Upper lobe of left lung (tissue), 6 donors: ENCODE measurements at regions not wholly inside any gene's neighbourhood (a gene's known extent, or its start where the extent isn't known, plus 50 kb on each side); places are given as distances from the start of the nearest gene placed in this dataset.

Experiments
- ATAC-seq, 2 donors: fragments of 200-7000 bp; cut with Tn5 transposase; one replicate each; pipeline ENCODE4 v1.9.1; 2022; ENCODE audit warnings: mild to moderate bottlenecking in 2 of 2, moderate library complexity in 2 of 2; ENCODE audit not compliant: low FRiP score in 2 of 2
- DNase-seq, 2 donors: peaks; one replicate each; pipeline ENCODE4 v3.0.0-alpha.2; 2019 to 2020
- H3K27ac ChIP-seq, 4 donors: fragments of 200-600 bp; sonication (generic); one replicate each; pipeline ENCODE4 v1.5.1; 2016 to 2019
- H3K27me3 ChIP-seq, 4 donors: fragments of 200-600 bp; sonication (generic); one replicate each; pipeline ENCODE4 v1.5.1; 2017 to 2019
- H3K36me3 ChIP-seq, 4 donors: fragments of 200-600 bp; sonication (generic); one replicate each; pipeline ENCODE4 v1.5.1; 2016 to 2019
- H3K4me1 ChIP-seq, 4 donors: fragments of 200-600 bp; sonication (generic); one replicate each; pipeline ENCODE4 v1.5.1; 2018 to 2019
- H3K4me3 ChIP-seq, 4 donors: fragments of 200-600 bp; sonication (generic); one replicate each; pipeline ENCODE4 v1.5.1; 2017 to 2019; ENCODE audit warnings: mild to moderate bottlenecking in 2 of 4, moderate library complexity in 1 of 4
- H3K9me3 ChIP-seq, 4 donors: fragments of 200-600 bp; sonication (generic); one replicate each; pipeline ENCODE4 v1.5.1; 2018 to 2019
- EP300 ChIP-seq, 4 donors: sonication (generic); formaldehyde crosslinking; IDR thresholded peaks; one replicate each; pipeline ENCODE4 v1.5.1; 2017; ENCODE audit warnings: antibody characterized with exemption in 4 of 4, control low read depth in 2 of 4
- POLR2A ChIP-seq, 4 donors: fragments of 450-650 bp; IDR thresholded peaks; one replicate each; pipeline ENCODE4 v1.5.1; 2016 to 2017; ENCODE audit warnings: antibody characterized with exemption in 4 of 4, mild to moderate bottlenecking in 2 of 4
- POLR2AphosphoS5 ChIP-seq, 2 donors: sonication (generic); formaldehyde crosslinking; IDR thresholded peaks; one replicate each; pipeline ENCODE4 v1.5.1; 2017; ENCODE audit warnings: antibody characterized with exemption in 2 of 2
- WGBS, 2 donors: methylation state at CpG; one replicate each; pipeline ENCODE4 v1.1.5; 2017 to 2018; 5-methylcytosine and 5-hydroxymethylcytosine counted together
- TF ChIP-seq, protein P1 (sequence below), 6 experiments: fragments of 450-650 bp in 4 of 6; fragments of 200-600 bp in 2 of 6; sonication (generic) in 2 of 6; IDR thresholded peaks; one replicate each; pipeline ENCODE4 v1.5.1; 2016 to 2019; ENCODE audit warnings: antibody characterized with exemption in 6 of 6
- donor health status: DM: no; HTN: no; CAD: no; lungs with moderate emphysema.
- donor health status: DM: no; HTN: yes; CAD: no; lungs with severe emphysema.

DNA sequence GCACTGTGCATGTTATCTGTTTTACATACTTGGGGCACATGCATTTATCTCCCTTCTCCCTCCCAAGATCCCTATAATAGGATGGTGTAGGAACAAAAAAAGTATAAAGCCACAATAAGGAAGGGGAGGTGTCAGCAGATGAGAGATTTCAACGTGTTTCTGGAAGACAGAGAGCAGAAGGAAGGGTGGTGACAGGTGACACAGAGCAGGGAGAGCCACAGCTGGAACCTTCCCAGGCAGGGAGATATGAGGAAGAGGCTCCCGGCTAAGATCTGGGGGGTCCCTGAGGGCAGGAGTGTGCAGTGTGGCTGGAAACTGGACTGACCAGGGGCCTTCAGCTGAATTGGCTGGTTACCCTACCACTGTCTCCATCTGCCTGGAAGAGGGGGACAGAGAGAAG, 107.4 kb downstream of the BCOR start:
- H3K36me3 ChIP-seq, result no peaks in the 10 kb centered on the region
- H3K27me3 ChIP-seq, result no peaks in the 10 kb centered on the region
- no peak for DNase-seq
- H3K27ac ChIP-seq, result no peak overlapping the region
- H3K4me3 ChIP-seq, result no peak overlapping the region
- H3K9me3 ChIP-seq, result no peaks in the 10 kb centered on the region
- 33 to 44% methylated on average over 2 of the region's 2 CpGs for WGBS, 2 donors
- TF ChIP-seq POLR2AphosphoS5 (IDR thresholded peaks at IDR 0.05), result no peak
- TF ChIP-seq EP300 (IDR thresholded peaks at IDR 0.05), result no peak
- no peak for TF ChIP-seq POLR2A (IDR thresholded peaks at IDR 0.05)
- TF ChIP-seq, protein P1, sequence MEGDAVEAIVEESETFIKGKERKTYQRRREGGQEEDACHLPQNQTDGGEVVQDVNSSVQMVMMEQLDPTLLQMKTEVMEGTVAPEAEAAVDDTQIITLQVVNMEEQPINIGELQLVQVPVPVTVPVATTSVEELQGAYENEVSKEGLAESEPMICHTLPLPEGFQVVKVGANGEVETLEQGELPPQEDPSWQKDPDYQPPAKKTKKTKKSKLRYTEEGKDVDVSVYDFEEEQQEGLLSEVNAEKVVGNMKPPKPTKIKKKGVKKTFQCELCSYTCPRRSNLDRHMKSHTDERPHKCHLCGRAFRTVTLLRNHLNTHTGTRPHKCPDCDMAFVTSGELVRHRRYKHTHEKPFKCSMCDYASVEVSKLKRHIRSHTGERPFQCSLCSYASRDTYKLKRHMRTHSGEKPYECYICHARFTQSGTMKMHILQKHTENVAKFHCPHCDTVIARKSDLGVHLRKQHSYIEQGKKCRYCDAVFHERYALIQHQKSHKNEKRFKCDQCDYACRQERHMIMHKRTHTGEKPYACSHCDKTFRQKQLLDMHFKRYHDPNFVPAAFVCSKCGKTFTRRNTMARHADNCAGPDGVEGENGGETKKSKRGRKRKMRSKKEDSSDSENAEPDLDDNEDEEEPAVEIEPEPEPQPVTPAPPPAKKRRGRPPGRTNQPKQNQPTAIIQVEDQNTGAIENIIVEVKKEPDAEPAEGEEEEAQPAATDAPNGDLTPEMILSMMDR (IDR thresholded peaks at IDR 0.05), result no peak
- no peak for ATAC-seq
- H3K4me1 ChIP-seq, result no peaks in the 10 kb centered on the region

DNA sequence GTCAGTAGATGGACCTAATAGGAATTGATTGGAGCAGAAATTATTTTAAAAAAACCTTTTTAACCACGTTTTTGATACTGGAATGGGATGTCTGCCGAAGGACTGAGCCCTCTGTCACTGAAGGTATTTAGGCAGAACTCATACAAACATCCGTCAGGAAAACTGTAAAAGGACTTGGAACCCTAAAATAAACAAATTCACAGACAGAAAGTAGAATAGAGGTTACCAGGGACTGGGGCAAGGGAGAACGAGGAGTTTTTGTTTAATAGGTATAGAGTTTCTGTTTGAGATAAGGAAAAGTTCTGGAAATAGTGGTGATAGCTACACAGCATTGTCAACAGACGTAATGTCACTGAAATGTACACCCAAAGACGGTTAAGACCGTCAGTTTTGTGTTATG, 105.5 kb downstream of the BCOR start:
- Histone ChIP-seq H3K4me1 (no peaks in the 10 kb centered on the region), H3K9me3 (no peaks in the 10 kb centered on the region), H3K27me3 (no peaks in the 10 kb centered on the region), H3K36me3 (no peaks in the 10 kb centered on the region), H3K27ac (no peak overlapping the region), H3K4me3 (no peak overlapping the region)
- TF ChIP-seq EP300 (IDR thresholded peaks at IDR 0.05) (no peak), POLR2AphosphoS5 (IDR thresholded peaks at IDR 0.05) (no peak), POLR2A (IDR thresholded peaks at IDR 0.05) (no peak)
- TF ChIP-seq, protein P1 (IDR thresholded peaks at IDR 0.05), result no peak
- no peak for DNase-seq
- no peak for ATAC-seq
- WGBS, 2 donors, result 67 to 74% methylated on average over 7 of the region's 7 CpGs

DNA sequence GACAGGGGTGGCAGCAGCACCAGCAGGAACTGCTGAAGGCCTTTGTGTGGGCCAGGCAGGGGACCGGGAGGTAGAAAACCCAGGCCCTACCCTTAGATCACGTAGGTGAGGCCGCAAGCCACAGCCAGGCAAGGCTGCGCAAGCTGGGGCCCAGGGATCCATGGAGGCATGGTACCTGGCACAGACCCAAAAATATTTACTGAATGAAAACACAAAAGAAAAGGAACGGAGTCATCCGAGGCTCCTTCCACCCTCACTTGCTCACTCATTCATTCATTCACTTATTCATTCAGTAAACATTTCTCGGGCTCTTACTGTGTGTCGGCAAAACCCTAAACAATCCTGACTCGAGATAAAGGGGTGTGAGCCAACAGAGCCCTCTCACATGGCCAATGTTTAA, 102.3 kb downstream of the BCOR start:
- no peak for ATAC-seq
- WGBS, 2 donors, result 87 to 93% methylated on average over 6 to 9 of the region's 9 CpGs

DNA sequence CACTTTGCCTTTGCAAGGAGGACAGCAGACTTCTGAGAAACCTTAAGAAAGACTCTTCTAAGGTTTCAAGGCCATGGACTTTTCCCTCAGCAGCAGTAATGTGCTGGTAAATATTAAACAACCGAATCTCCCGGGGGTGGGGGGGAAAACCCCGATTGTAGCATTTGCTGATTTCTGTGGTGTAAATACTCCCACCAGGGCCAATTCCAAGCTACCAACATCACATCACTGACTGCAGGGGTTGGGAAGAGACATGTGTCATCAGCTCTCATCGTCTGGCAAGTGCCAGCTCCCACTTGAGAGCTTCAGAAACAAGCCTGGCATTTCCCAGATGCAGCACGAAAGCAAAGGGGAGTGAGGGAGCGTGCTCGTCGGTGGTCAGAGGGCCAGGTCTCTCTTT, 101.2 kb downstream of the BCOR start:
- H3K4me3 ChIP-seq, result no peak overlapping the region
- no peak for TF ChIP-seq EP300 (IDR thresholded peaks at IDR 0.05)
- no peak for TF ChIP-seq POLR2A (IDR thresholded peaks at IDR 0.05)
- TF ChIP-seq POLR2AphosphoS5 (IDR thresholded peaks at IDR 0.05), result no peak
- TF ChIP-seq, protein P1 (IDR thresholded peaks at IDR 0.05), result no peak
- ATAC-seq (no peak), DNase-seq (no peak)
- no peaks in the 10 kb centered on the region for H3K4me1 ChIP-seq
- no peaks in the 10 kb centered on the region for H3K36me3 ChIP-seq
- no peaks in the 10 kb centered on the region for H3K27me3 ChIP-seq
- WGBS, 2 donors, result 74 to 90% methylated on average over 8 of the region's 8 CpGs
- H3K9me3 ChIP-seq, result no peaks in the 10 kb centered on the region
- H3K27ac ChIP-seq, result no peak overlapping the region

More for the DNA sequence above, 102.3 kb downstream of the BCOR start:
- Histone ChIP-seq H3K27me3 (no peaks in the 10 kb centered on the region), H3K4me1 (no peaks in the 10 kb centered on the region), H3K9me3 (no peaks in the 10 kb centered on the region), H3K36me3 (no peaks in the 10 kb centered on the region), H3K27ac (no peak overlapping the region), H3K4me3 (no peak overlapping the region)
- TF ChIP-seq POLR2A (IDR thresholded peaks at IDR 0.05) (no peak), POLR2AphosphoS5 (IDR thresholded peaks at IDR 0.05) (no peak), EP300 (IDR thresholded peaks at IDR 0.05) (no peak)
- TF ChIP-seq, protein P1 (IDR thresholded peaks at IDR 0.05), result no peak
- DNase-seq, result no peak

DNA sequence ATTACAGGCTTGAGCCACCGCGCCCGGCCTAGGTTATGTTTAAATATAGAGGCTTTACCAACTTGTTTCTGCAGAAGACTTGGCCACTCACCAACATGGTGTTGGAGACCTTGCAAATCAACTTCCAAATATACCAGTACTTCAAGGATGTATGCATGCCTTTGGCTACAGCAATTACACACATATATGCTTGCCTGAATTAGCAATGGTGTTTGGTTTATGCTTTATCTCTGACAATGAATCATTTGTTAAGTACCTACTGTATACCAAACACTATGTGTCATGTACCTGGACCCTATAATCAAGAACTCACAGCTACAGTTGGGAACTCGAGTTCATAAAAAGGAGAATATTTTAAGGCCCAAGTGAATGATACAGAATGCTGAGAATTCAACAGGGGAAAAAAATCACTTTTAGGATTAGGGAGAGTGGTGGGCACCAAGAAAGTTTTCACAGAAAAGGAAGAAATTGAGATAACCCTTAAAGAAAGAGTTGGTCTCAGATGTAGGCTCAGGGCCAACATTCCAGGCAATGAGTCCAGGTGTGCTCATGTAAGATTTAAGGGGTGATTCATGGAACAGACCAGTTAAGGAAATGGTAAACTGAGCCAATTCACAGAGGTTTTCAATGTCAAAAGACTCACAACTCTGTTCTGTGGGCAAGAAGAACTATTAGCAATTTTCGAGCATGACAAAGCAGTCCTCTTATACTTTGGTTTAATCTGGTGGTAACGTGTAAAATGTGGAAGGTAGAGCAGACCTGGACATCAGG, 98.9 kb downstream of the BCOR start:
- DNase-seq (no peak), ATAC-seq (no peak)
- WGBS, 2 donors, result 85 to 99% methylated on average over 6 of the region's 6 CpGs
- no peaks in the 10 kb centered on the region for H3K27me3 ChIP-seq
- no peak overlapping the region for H3K4me3 ChIP-seq
- H3K36me3 ChIP-seq, result no peaks in the 10 kb centered on the region
- no peaks in the 10 kb centered on the region for H3K9me3 ChIP-seq
- H3K4me1 ChIP-seq, result no peaks in the 10 kb centered on the region
- TF ChIP-seq POLR2AphosphoS5 (IDR thresholded peaks at IDR 0.05) (no peak), EP300 (IDR thresholded peaks at IDR 0.05) (no peak), POLR2A (IDR thresholded peaks at IDR 0.05) (no peak)
- TF ChIP-seq, protein P1 (IDR thresholded peaks at IDR 0.05), result no peak
- H3K27ac ChIP-seq, result no peak overlapping the region
